Thyroid gland (tissue), 4 donors: ENCODE measurements at regions not wholly inside any gene's neighbourhood (a gene's known extent, or its start where the extent isn't known, plus 50 kb on each side); places are given as distances from the start of the nearest gene placed in this dataset.

Source experiments
- POLR2A ChIP-seq, 2 donors: fragments of 450-650 bp; IDR thresholded peaks; one replicate each; pipeline ENCODE4 v1.6.1; 2017; ENCODE audit warnings: antibody characterized with exemption in 2 of 2, mild to moderate bottlenecking in 2 of 2, moderate library complexity in 1 of 2
- TF ChIP-seq, protein P1 (sequence below), 6 experiments: fragments of 200-600 bp in 3 of 6; fragments of 450-650 bp in 3 of 6; sonication (generic) in 3 of 6; IDR thresholded peaks; one replicate each; pipeline ENCODE4 v1.5.1; 2016 to 2019; ENCODE audit warnings: antibody characterized with exemption in 6 of 6, mild to moderate bottlenecking in 2 of 6, inconsistent platforms in 1 of 6, moderate library complexity in 1 of 6

DNA sequence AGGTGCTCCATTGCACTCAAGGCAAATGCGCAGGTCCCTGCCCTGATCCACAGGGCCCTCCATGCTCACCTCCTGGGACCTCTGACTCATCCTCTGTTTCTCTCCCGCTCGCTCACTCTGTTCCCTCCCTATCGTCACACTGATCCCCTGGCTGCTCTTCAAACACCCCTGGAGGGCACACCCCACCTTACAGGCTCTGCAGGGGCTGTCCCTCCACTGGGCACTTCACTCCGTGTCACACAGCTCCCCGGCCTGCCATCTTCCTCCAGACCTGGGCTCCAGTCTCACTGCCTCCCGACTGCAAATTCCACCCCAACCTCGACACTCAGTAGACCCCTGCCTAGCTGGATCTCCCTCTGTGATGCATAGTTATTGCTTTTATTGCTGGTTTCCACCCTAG is 91.5 kb upstream of the PRDM11 start:
- no peak for TF ChIP-seq POLR2A (IDR thresholded peaks at IDR 0.05)
- TF ChIP-seq, protein P1, sequence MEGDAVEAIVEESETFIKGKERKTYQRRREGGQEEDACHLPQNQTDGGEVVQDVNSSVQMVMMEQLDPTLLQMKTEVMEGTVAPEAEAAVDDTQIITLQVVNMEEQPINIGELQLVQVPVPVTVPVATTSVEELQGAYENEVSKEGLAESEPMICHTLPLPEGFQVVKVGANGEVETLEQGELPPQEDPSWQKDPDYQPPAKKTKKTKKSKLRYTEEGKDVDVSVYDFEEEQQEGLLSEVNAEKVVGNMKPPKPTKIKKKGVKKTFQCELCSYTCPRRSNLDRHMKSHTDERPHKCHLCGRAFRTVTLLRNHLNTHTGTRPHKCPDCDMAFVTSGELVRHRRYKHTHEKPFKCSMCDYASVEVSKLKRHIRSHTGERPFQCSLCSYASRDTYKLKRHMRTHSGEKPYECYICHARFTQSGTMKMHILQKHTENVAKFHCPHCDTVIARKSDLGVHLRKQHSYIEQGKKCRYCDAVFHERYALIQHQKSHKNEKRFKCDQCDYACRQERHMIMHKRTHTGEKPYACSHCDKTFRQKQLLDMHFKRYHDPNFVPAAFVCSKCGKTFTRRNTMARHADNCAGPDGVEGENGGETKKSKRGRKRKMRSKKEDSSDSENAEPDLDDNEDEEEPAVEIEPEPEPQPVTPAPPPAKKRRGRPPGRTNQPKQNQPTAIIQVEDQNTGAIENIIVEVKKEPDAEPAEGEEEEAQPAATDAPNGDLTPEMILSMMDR (IDR thresholded peaks at IDR 0.05), result no peak
